ENCODE measurements at regions not wholly inside any gene's neighbourhood (a gene's known extent, or its start where the extent isn't known, plus 50 kb on each side); places are given as distances from the start of the nearest gene placed in this dataset.
A peak's percentile ranks its signal among the peaks of the same experiment; 100 is the strongest.

DNA sequence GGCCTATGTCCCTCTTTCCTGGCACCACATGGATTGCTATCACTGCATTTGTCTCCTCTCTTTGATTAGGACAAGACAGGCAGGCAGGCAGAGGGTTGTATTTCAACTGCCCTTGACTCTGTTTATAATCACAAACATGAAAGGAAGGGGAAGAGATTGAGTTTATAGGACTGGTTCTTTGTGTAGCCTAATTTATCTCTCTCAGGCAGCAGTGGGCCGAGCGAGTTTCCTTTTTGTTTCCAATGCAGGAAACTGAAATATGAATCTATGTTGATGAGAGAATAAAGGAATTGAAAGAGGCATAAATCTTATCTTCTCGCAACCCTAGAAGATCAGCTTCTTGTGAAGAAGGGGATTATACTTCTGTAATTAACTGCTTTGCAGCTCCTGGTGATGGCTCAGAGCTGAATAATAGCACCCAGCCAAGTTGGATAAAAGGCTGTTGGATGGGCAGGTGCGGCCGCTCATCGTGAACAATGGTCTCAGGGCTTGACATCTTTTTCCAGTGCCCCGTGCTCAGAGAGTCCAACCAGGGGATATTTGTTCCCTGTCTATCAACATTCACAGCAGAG, 80.6 kb upstream of the SYT13 start:
- no peak for TF ChIP-seq ZNF274 (IDR thresholded peaks at IDR 0.05; ENCODE audit: low read depth, low read length)
- H3K4me3 ChIP-seq (ENCODE audit: low read length), result no peak overlapping the region

DNA sequence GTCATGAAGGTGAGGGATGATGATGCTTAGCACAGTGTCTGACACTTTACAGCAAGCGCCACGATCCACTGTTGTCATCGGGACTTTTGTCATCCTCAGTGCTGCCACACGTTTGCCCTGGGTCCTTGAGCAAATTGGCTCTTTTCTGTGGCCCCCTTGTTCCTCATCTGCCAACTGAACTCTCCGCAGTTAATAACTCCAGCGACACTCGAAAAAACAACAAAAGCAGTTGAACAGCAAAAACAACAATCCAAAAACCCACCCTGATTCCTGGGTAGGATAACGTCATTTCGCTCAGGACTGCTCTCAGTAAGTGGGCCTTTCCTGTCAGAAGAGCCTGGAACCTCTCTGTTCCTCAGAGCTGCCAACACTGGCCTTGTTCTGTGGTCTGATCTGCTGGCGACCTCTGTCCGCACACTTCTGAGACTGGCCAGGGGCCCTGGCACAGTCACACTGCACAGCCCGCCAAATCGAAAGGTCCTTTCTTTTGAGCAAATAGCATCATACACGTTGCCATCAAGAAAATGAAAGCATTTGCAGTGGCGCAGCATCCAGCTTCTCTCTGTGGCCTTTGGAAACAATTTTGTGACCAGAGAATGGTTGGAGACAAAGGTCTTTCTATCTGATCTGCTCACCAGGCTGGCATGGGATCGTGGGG, 79.9 kb upstream of the SYT13 start:
- no peak for TF ChIP-seq ZNF274 (IDR thresholded peaks at IDR 0.05; ENCODE audit: low read depth, low read length)

DNA sequence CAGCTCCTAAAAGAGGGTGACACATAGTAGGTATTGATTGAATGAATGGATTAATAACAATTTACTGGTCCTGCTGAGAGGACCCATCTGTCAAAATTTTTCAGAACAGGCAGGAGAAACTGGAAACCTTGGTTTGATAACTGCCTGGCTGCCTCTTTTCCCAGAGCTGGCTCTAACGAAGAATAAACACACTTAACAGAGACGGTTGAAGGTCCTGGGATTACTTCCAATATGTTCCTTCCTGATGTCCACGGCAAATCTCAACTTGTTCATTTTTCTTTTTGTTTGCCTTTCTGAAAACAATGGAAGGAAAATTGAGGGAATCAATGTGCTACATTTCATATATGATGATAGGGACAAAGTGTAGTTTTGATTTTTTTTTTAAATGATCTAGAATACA, 76.5 kb upstream of the SYT13 start:
- no peak overlapping the region for H3K4me3 ChIP-seq (ENCODE audit: low read length)
- TF ChIP-seq ZNF274 (IDR thresholded peaks at IDR 0.05; ENCODE audit: low read depth, low read length), result no peak

More for the DNA sequence above, 79.9 kb upstream of the SYT13 start:
- no peak overlapping the region for H3K4me3 ChIP-seq (ENCODE audit: low read length)

DNA sequence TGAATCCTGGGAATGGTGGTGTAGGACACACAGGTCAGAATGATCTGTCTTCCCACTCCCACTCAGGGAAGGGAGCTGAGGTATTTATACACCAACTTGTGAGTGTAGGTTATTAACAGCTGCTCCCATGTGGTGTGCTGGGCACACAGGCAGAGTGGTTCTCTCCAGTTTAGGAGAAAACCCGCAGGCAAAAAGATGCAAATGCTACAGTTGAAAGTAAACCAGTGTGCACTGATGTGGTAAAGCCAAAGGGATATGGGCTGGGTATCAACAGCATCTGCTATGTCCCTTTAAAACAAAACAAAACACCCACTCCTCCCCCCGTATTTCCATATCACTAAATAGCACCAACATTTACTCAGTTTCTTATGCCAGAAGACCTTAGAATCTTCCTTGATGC, 75.4 kb upstream of the SYT13 start:
- no peak overlapping the region for H3K4me3 ChIP-seq (ENCODE audit: low read length)
- TF ChIP-seq ZNF274 (IDR thresholded peaks at IDR 0.05; ENCODE audit: low read depth, low read length), result no peak

DNA sequence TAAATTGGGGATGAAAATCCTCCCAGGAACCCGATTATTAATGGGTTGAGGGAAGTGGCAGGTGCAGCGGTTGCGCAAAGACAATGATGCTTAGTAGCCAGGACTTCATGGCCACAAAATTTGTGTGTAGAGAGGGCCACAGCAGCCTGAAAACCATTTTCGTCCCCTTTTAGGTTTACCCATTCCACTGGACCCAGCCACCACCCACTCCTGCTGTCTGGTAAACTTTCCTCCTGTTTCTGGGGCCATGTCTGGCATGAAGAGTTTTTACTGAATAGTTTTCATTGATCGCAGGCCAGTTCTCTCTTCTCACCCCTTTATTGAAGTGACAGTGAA, 69.5 kb upstream of the SYT13 start:
- no peak for TF ChIP-seq ZNF274 (IDR thresholded peaks at IDR 0.05; ENCODE audit: low read depth, low read length)
- H3K4me3 ChIP-seq (ENCODE audit: low read length), result peak overlapping the region; percentile 69

DNA sequence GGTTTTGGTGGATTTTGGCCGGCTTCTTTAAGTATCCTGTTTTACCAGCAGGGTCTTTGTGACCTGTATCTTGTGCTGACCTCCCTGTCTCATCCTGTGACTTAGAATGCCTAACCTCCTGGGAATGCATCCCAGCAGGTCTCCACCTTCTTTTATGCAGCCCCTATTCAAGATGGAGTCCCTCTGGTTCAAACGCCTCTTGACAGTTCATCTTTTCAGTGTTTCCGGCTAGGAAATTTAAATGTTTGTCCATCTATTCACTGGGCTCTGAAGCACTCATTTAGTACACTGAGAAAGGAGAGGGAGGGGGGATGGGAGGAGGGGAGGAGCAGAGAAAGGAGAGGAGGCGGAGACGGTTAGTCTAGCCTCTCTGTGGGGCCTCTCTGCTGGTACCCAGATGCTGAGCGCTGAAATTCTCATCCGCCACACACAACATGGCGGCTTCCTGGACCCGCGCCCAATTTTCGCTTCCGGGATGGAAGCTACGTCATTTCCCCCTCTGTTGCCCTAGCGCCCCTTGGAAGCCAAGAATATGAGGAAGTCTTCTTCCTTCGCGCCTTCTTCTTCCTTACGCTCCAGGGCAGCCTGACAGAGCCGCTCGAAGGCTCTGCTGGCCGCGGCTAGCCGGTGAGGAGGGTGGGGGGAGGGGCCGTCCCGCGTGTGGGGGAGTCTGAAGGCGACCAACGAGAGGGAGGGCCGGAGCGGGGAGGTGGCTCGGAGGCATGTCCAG, 69.0 kb upstream of the SYT13 start:
- TF ChIP-seq ZNF274 (IDR thresholded peaks at IDR 0.05; ENCODE audit: low read depth, low read length), result no peak

DNA sequence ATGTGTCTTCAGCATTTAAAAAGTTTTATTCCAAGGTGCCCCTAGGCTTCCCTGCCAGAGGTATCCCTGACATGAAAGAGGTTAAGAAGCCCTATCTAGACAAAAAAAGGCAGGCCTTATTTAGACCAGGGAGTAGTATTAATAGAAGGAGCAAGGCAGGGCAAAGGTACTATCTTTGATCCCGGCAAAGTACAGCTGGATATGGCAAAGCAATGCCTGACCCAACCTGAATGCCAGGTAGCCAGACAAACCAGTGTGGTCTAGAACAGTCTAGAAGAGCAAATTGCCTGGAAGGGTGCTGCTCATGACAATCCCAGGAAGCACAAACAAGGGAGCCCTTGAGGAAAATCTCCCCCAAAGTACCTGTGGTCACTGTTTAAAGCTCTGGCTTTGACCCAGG, 62.6 kb upstream of the SYT13 start:
- TF ChIP-seq ZNF274 (IDR thresholded peaks at IDR 0.05; ENCODE audit: low read depth, low read length), result no peak
- no peak overlapping the region for H3K4me3 ChIP-seq (ENCODE audit: low read length)

More for the DNA sequence above, 69.0 kb upstream of the SYT13 start:
- H3K4me3 ChIP-seq (ENCODE audit: low read length), result peak overlapping the region; percentile 69

DNA sequence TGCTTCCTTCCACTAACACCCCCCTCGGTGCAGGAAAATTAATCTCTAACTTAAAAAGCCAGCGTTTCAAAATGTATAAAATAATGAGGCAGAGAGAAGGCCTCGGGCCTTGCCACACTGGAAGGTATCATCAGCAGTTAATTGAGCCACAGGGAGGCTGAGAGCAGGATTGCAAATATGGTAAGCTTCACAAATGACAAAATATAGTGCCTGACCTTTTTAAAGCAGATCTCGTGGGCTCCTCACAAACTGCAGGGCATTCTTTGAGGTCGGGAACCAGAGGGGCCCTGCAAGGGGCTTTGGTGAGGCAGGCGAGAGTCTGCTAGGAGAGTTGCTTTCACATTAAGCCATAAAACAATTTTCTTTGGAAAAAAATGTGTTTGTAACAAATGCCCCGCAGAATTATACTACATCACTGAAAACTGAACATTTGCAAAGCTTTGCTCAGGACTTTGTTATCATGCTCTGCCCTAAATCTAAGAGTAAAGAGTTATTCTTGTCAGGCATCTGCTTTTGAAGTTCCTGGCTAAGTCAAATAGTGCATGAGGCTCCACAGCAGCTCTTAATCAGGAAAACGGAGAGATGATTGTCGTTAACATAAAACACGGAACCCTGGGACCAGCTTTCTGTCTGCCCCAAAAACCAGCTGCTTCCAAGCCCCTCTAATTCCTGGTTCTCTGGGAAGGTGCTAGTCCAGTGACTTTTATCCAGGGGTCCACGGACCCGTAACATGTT, 61.4 kb upstream of the SYT13 start:
- no peak for TF ChIP-seq ZNF274 (IDR thresholded peaks at IDR 0.05; ENCODE audit: low read depth, low read length)

DNA sequence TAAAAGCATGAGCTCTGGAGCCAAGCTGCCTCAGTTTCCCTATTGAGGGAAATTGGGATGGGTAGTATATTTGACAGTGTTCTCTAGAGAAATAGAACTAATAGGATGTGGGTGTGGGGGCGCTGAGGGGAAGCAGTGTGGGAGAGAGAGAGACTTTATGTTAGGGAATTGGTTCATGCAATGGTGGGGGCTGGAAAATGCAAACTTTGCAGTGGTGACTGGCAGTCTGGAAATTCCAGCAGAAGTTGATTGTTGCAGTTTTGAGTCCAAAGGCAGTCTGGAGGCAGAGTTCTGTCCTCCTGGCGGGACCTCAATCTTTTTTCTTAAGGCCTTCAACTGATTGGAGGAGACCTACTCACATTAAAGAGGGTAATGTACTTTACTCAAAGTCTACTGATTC, 59.4 kb upstream of the SYT13 start:
- H3K4me3 ChIP-seq (ENCODE audit: low read length), result no peak overlapping the region
- no peak for TF ChIP-seq ZNF274 (IDR thresholded peaks at IDR 0.05; ENCODE audit: low read depth, low read length)

More for the DNA sequence above, 61.4 kb upstream of the SYT13 start:
- no peak overlapping the region for H3K4me3 ChIP-seq (ENCODE audit: low read length)

DNA sequence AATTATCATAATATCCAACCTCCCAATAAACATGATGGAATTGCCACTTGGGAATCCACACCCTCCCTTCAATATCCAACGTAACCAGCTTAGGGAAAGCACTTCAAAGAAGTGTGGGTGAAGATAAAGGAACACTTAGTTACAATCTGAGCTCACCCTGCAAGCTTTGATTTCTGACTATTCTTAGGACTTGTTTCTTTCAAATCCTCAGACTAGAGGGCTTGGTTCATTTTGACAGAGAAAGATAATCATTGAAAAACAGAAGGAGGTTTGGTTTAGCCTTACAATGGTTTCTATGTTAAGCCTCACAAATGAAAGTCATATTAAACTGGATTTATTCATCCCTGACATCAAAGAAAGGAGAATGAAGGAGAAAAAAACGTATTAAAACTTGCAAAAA, 57.9 kb upstream of the SYT13 start:
- no peak for TF ChIP-seq ZNF274 (IDR thresholded peaks at IDR 0.05; ENCODE audit: low read depth, low read length)
- no peak overlapping the region for H3K4me3 ChIP-seq (ENCODE audit: low read length)

DNA sequence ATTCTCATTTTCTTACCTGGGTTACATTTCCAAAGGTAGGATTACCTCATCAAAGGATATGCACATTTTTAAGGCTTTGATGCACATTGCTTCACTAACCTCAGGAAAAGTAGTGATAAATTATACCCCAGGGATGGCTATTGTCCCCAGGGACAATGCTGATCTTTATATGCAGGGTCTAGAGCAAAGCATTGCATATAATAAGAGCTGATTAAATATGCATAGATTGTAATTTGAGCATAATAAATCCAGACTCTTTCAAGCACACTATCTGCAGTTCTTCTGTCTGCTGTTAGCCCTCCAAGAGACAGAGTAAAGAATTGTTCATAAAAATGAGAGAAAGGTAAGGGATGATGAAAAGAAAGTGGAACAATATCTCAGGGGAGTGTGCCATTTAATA, 57.3 kb upstream of the SYT13 start:
- no peak overlapping the region for H3K4me3 ChIP-seq (ENCODE audit: low read length)
- TF ChIP-seq ZNF274 (IDR thresholded peaks at IDR 0.05; ENCODE audit: low read depth, low read length), result no peak

DNA sequence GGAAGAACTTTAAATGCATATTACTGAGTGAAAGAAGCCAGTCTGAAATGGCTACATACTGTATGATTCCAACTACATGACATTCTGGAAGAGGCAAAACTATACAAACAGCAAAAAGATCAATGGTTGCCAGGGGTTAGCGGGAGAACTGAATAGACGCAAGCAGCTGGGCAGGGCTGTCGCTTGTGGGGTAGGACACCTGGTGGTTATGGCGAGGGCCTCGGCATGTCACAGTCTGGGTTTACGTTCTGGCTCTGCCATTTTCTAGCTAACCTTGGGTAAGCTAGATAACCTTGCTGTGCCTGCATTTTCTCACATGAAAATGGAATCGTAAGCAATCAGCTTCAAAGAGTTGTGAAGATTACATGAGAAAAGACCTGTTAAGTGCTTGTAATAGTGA, 55.2 kb upstream of the SYT13 start:
- no peak for TF ChIP-seq ZNF274 (IDR thresholded peaks at IDR 0.05; ENCODE audit: low read depth, low read length)
- H3K4me3 ChIP-seq (ENCODE audit: low read length), result no peak overlapping the region

DNA sequence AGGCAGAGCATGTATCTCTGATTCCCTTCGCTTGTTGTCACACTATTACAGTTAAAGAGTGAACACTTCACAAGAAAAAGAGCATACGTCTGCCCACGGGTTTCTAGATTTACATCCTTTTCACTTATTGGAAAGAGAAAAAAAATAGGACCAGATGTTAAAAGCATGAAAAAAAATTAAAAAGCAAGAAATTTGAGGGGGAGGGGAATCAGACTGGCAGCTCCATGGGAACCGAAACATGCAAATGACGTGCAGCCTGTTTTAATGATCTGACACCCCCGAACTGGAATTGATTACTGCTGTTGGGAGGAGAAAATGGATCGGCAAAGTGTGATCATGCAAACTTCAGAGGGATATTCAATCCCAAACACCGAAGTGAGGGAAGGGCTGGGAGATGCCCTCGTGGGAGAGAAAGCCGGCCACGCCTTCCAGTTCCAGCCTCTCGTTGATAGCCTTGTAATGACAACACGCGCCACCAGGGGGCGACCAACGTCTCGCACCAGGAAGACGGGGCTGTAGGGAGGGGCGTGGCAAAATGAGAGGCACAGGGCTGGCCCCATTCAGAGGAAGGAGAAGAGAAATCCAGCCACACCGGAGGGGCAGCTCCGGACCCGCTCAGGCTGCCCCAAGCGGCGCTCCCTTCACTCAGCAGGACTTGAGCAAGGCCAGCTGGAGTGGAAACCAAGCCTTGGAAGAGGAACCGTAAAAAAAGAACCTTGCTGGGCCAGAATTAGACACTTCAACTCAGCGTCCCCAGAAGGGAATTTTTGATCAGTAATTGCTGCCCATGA, 53.8 kb upstream of the SYT13 start:
- no peak overlapping the region for H3K4me3 ChIP-seq (ENCODE audit: low read length)
- TF ChIP-seq ZNF274 (IDR thresholded peaks at IDR 0.05; ENCODE audit: low read depth, low read length), result no peak

Measured in GM08714 (cell line).